Daoy (cell line): ENCODE measurements at regions not wholly inside any gene's neighbourhood (a gene's known extent, or its start where the extent isn't known, plus 50 kb on each side); places are given as distances from the start of the nearest gene placed in this dataset.
"Not testable (repeated sequence)": the region's sequence is repeated elsewhere in the genome, so short reads cannot be mapped to it uniquely, and the experiment has no call there.

ENCODE experiments used
- DNase-seq: peaks from one replicate; pipeline ENCODE4 v3.0.0-alpha.2; 2015; ENCODE audit warnings: low read depth

DNA sequence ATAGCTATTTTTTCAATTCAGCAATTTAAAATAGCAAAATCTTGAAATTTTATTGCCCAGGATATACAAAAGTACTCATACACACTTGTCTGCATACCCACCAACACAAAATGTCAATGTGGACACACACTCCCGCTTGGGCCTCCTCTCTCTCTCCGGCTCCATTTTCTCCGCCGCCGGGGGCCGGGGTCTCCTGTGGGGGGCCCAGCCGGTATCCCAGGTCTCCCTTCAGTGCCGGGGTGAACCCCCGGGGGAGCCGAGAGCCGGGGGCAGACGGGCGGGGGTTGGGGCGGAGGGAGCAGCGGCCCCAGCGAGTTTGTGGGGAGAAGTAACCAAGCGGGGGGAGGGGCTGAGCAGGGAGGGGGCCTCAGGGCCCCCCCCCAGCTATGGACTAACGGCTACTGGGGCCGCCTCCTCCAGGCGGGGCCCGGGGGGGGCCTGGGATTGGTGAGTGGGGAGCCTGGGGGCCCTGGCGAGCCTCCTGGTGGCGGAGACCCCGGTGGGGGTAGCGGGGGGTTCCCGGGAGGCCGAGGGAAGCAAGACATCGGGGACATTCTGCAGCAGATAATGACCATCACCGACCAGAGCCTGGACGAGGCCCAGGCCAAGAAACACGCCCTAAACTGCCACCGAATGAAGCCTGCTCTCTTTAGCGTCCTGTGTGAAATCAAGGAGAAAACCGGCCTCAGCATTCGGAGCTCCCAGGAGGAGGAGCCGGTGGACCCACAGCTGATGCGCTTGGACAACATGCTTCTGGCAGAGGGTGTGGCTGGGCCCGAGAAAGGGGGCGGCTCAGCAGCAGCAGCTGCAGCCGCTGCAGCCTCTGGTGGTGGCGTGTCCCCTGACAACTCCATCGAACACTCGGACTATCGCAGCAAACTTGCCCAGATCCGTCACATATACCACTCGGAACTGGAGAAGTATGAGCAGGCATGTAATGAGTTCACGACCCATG, 56.6 kb downstream of the CHST2 start:
- DNase-seq: not testable (repeated sequence)

GRCh38 chr3:143177965-143178364, 58.4 kb downstream of the CHST2 start:
- not testable (repeated sequence) for DNase-seq

- DNase-seq: not testable (repeated sequence)
These were observed 59.4 kb downstream of the CHST2 start for GRCh38 chr3:143178775-143179548.

GRCh38 chr3:143179603-143180002, 60.0 kb downstream of the CHST2 start:
- DNase-seq: no peak

- not testable (repeated sequence) for DNase-seq
These were observed 61.3 kb downstream of the CHST2 start for GRCh38 chr3:143180860-143181259.

DNA sequence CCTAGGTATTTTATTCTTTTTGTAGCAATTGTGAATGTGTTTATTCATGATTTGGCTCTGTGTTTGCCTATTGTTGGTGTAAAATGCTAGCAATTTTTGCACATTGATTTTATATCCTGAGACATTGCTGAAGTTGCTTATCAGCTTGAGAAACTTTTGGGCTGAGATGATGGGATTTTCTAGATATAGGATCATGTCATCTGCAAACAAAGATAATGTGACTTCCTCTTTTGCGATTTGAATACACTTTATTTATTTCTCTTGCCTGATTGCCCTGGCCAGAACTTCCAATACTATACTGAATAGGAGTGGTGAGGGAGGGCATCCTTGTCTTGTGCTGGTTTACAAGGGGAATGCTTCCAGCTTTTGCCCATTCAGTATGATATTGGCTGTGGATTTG, 62.4 kb downstream of the CHST2 start:
- DNase-seq: not testable (repeated sequence)

DNA sequence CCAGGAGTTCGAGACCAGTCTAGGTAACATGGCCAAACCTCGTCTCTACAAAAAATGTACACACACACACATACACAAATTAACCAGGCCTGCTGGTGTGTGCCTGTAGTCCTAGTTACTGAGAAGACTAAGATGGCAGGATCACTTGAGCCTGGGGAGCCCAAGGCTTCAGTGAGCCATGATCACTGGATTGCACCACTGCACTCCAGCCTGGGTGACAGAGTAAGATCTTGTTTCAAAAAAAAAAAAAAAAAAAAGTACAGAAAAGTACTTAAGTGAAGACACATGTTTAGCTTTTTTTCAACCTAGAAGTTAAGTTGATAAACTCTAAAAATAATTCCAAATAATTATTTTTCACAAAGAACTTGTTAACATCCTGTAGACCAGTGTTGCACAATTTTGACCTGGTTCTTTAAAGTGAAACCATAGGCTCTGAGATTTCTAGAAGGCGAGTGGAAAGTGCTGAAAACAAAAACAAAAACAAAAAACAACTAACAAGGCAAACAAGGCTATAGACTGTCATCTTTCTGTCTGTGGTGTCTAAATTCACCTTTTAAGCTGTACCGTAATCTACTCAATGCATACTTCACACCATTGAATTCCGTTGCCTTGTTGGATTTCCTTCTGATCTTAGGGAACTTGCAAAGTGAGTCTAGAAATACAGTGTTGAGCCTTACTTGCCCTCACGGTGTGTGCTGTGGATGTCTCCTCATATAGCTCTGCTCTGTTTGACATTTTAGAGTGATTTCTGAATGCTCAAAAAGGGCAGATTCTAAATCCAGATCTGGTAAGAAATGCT, 63.5 kb downstream of the CHST2 start:
- DNase-seq: no peak

GRCh38 chr3:143183665-143183964, 64.0 kb downstream of the CHST2 start:
- DNase-seq: no peak

GRCh38 chr3:143184099-143184498, 64.5 kb downstream of the CHST2 start:
- DNase-seq: no peak

DNA sequence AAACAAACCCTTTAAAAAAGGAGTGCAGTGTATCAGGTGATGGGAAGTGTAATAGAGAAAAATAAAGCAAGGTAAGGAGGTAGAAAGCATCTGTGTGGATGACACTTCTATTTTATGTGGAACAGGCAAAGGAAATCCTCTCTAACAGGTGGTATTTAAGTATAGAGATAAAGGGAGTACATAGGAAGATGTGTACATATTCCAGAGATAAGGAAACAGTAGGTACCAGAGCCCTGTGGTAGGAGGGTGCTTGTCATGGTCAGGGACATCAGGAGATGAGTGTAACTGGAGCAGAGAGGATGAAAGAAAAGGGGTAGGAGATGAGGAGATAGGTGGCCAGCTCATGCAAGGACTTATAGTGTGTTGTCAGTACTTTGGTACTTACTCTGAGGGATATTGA, 65.8 kb downstream of the CHST2 start:
- DNase-seq: no peak

DNA sequence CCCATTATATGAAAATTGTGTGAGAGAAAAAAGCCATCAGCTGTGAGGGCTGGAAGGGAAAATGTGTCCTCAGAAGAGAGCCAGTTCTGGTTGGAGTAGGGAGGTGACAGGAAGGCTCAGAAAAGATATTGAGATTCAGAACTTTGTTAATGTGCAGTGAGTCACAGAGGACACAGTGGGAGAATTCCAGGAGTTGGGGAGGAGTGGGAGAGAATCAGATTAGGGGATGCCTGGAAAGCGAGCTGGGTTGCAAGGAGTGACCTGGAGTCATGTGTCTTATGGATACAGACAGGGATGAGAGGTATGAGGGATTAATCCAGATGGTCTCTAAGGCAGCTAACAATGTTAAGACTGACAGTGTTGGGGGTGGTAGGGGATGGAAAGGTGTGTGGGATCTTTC, 67.5 kb downstream of the CHST2 start:
- no peak for DNase-seq

DNA sequence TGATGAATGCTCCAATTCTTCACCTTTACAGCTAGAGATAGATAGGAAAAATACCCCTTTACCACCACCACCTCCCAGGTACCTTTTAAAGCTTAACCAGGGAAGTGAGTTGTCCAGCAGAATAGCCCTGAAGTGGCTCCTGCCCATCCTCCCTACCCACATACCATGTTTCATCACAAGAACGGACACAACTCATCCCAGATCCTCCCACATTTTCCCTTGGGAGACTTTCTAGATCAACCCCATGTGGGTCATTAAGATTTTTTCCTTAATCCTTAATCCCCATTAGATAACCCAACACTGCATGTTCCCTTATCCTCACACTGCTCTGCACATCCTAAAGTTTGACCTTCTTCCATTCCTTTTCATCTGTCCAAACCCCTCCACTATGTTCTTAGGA, 69.3 kb downstream of the CHST2 start:
- no peak for DNase-seq

DNA sequence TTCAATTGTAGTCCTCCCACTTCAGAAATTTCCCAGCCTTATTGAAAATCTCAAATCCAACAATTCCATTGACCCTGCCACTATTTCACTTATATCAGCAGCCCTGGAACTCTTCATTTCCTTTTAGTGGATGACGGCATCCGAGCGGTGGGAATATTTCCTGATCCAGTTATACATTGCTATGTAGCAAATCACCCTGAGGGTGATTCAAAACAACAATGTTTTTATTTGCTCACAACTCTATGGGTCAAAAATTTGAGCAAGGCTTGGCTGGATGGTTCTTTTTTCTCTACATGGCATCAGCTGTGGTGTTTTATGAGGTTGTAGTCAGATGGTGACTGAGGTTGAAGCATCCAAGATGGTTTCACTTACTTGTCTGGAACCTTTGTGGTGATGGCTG, 70.5 kb downstream of the CHST2 start:
- no peak for DNase-seq

DNA sequence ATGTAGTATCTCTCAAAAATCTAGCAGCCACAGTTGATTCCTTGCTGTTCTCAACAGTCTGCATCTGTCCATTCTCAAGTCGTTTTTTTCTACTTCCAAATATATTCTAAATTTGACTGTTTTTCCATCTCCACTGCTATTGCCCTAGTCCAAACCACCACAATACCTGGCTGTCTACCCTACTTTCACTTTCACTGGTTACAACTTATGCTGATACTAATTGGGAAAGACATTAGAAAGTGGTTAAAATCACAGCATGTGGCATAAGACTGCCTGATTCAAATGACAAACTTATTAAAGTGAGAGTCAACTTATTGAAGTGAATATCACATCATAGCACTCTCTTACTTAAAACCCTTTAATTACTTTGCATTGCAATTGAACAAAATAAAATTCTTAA, 72.6 kb downstream of the CHST2 start:
- DNase-seq: no peak

- DNase-seq: no peak
These were observed 80.7 kb downstream of the CHST2 start for GRCh38 chr3:143200001-143200924.

GRCh38 chr3:143201045-143201444, 81.5 kb downstream of the CHST2 start:
- no peak for DNase-seq

GRCh38 chr3:143201870-143202752, 82.5 kb downstream of the CHST2 start:
- no peak for DNase-seq

GRCh38 chr3:143203142-143203541, 83.6 kb downstream of the CHST2 start:
- DNase-seq: no peak

DNA sequence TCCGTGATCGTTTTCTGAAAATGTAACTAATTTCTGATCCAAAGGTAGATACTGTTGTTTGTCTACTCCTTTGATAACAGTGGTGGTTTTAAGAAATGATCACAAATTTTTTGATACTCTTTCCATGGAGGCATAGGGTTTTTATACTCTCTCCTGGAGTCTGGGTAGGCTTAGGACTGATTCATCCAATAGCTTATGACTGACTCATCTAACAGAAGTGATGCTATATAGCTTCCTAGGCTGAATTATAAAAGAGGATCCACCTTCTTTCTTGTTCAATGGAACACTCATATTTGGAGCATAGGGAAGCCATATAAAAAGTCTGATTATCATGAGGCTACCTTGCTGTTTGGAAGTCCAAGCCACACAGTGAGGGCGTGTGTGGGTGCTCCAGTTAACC, 84.3 kb downstream of the CHST2 start:
- peak; percentile 21 for DNase-seq

DNA sequence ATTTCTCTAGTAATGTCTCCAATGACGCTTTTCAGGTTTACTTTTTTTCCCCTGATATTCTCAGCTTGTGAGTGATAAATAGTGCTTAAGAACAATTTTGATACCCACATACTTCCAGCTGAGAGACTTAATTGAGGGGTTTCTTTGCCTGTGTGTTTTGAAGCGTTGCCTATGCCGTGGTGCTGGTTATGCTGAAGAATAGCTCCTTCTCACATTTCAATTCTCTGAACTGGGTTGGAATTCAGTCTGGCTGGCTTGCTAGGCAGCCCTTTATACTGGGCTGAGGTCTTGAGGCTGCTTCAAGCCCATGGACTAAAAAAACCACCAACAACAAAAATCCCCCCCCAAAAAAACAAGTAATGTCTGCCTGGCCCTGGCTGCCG, 87.4 kb downstream of the CHST2 start:
- DNase-seq: no peak
